ENCODE measurements at regions not wholly inside any gene's neighbourhood (a gene's known extent, or its start where the extent isn't known, plus 50 kb on each side); places are given as distances from the start of the nearest gene placed in this dataset.

GRCh38 chr5:73370640-73371583, 77.7 kb downstream of the FOXD1 start:
- H3K4me1 Mint-ChIP-seq (ENCODE audit: low read depth), result no peaks in the 10 kb centered on the region
- H3K36me3 Mint-ChIP-seq (ENCODE audit: low read depth), result no peaks in the 10 kb centered on the region
- ATAC-seq (no peak), DNase-seq (no peak)
- TF ChIP-seq, protein P1, sequence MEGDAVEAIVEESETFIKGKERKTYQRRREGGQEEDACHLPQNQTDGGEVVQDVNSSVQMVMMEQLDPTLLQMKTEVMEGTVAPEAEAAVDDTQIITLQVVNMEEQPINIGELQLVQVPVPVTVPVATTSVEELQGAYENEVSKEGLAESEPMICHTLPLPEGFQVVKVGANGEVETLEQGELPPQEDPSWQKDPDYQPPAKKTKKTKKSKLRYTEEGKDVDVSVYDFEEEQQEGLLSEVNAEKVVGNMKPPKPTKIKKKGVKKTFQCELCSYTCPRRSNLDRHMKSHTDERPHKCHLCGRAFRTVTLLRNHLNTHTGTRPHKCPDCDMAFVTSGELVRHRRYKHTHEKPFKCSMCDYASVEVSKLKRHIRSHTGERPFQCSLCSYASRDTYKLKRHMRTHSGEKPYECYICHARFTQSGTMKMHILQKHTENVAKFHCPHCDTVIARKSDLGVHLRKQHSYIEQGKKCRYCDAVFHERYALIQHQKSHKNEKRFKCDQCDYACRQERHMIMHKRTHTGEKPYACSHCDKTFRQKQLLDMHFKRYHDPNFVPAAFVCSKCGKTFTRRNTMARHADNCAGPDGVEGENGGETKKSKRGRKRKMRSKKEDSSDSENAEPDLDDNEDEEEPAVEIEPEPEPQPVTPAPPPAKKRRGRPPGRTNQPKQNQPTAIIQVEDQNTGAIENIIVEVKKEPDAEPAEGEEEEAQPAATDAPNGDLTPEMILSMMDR (IDR thresholded peaks at IDR 0.05), result no peak
- no peaks in the 10 kb centered on the region for H3K9me3 Mint-ChIP-seq
- peaks cover 34% of the 10 kb centered on the region for H3K27me3 Mint-ChIP-seq
- ChIA-PET POLR2A (no interaction called here), CTCF (interaction anchor here (1.3 kb wide), 1 partner anchor 43 kb away, joined by 4 read pairs; no protein-coding TSS in a partner anchor)
- H3K4me3 Mint-ChIP-seq, result no peak overlapping the region
- intact Hi-C loops (cut with micrococcal nuclease), result no loop called here
- H3K27ac Mint-ChIP-seq, result no peak overlapping the region

- H3K27me3 Mint-ChIP-seq, result peaks cover 35% of the 10 kb centered on the region
- ATAC-seq, result no peak
- DNase-seq, result no peak
- H3K9me3 Mint-ChIP-seq, result no peaks in the 10 kb centered on the region
- CTCF ChIA-PET, result interaction anchor here (1.3 kb wide), 1 partner anchor 44 kb away, joined by 4 read pairs; no protein-coding TSS in a partner anchor
- TF ChIP-seq, protein P1 (IDR thresholded peaks at IDR 0.05), result no peak
- no peak overlapping the region for H3K27ac Mint-ChIP-seq
- no peaks in the 10 kb centered on the region for H3K4me1 Mint-ChIP-seq (ENCODE audit: low read depth)
- H3K4me3 Mint-ChIP-seq, result no peak overlapping the region
- intact Hi-C loops (cut with micrococcal nuclease), result no loop called here
- no peaks in the 10 kb centered on the region for H3K36me3 Mint-ChIP-seq (ENCODE audit: low read depth)
- POLR2A ChIA-PET, result no interaction called here
Measured at GRCh38 chr5:73370095-73370494, 78.5 kb downstream of the FOXD1 start.

- Mint-ChIP-seq H3K27me3 (peaks cover 28% of the 10 kb centered on the region), H3K27ac (no peak overlapping the region), H3K36me3 (ENCODE audit: low read depth) (no peaks in the 10 kb centered on the region), H3K9me3 (no peaks in the 10 kb centered on the region), H3K4me3 (no peak overlapping the region), H3K4me1 (ENCODE audit: low read depth) (no peaks in the 10 kb centered on the region)
- DNase-seq (no peak), ATAC-seq (no peak)
- TF ChIP-seq, protein P1 (IDR thresholded peaks at IDR 0.05), result no peak
- intact Hi-C loops (cut with micrococcal nuclease), result no loop called here
- CTCF ChIA-PET, result interaction anchor here (1.3 kb wide), 1 partner anchor 45 kb away, joined by 4 read pairs; no protein-coding TSS in a partner anchor
- POLR2A ChIA-PET, result no interaction called here
Measured at GRCh38 chr5:73369278-73369677, 79.3 kb downstream of the FOXD1 start.

GRCh38 chr5:73367650-73368049, 80.9 kb downstream of the FOXD1 start:
- H3K4me3 Mint-ChIP-seq, result no peak overlapping the region
- TF ChIP-seq, protein P1 (IDR thresholded peaks at IDR 0.05), result no peak
- H3K27ac Mint-ChIP-seq, result no peak overlapping the region
- DNase-seq (no peak), ATAC-seq (no peak)
- H3K9me3 Mint-ChIP-seq, result no peaks in the 10 kb centered on the region
- intact Hi-C loops (cut with micrococcal nuclease), result no loop called here
- CTCF ChIA-PET, result no interaction called here
- H3K36me3 Mint-ChIP-seq (ENCODE audit: low read depth), result no peaks in the 10 kb centered on the region
- H3K4me1 Mint-ChIP-seq (ENCODE audit: low read depth), result no peaks in the 10 kb centered on the region
- POLR2A ChIA-PET, result no interaction called here
- peaks cover 27% of the 10 kb centered on the region for H3K27me3 Mint-ChIP-seq

DNA sequence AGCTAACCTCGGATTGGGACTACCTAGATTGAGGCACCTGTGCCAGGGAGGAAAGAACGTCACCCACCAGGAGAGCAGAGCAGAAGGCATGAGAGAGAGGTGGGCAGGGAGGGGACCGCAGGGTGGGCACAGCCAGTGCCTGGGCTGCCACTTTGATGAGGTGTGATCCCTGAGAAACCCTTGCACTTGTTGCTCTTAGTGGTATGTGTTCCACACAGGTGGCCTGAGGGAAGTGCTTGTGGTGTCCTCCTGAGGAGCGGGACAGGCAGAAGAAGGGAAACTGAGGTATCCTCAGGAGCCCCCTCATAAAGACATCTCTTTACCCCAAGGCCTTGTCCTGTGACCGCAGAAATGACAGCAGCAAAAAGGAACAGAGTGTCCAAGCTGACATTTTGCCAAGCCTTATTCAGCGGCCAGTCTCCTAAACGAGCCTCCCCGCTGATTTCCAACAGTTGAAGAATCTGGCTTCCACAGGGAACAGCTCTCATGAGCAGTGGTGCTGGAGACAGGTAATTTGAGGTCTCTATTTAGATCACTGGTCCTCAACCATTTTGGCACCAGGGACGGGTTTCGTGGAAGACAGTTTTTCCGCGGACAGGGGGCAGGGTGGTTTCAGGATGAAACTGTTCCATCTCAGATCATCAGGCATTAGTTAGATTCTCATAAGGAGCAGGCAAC, 82.4 kb downstream of the FOXD1 start:
- Mint-ChIP-seq H3K27me3 (peaks cover 29% of the 10 kb centered on the region), H3K4me3 (no peak overlapping the region), H3K36me3 (ENCODE audit: low read depth) (no peaks in the 10 kb centered on the region), H3K4me1 (ENCODE audit: low read depth) (no peaks in the 10 kb centered on the region), H3K9me3 (no peaks in the 10 kb centered on the region), H3K27ac (no peak overlapping the region)
- ChIA-PET CTCF (interaction anchor here (1.6 kb wide), 1 partner anchor 88 kb away, joined by 5 read pairs; no protein-coding TSS in a partner anchor), POLR2A (no interaction called here)
- TF ChIP-seq, protein P1 (IDR thresholded peaks at IDR 0.05), result no peak
- ATAC-seq (no peak), DNase-seq (no peak)
- intact Hi-C loops (cut with micrococcal nuclease), result no loop called here
